GM21526 (cell line): ENCODE measurements at regions not wholly inside any gene's neighbourhood (a gene's known extent, or its start where the extent isn't known, plus 50 kb on each side); places are given as distances from the start of the nearest gene placed in this dataset.
A peak's percentile ranks its signal among the peaks of the same experiment; 100 is the strongest.

Source experiments
- ATAC-seq: cut with Tn5 transposase; IDR thresholded peaks from one replicate; pipeline ENCODE4 v1.9.1; 2021; ENCODE audit warnings: moderate library complexity; ENCODE audit not compliant: unreplicated experiment, low FRiP score

GRCh38 chr5:121292664-121293063 is 559.0 kb upstream of the FTMT start:
- no peak for ATAC-seq

GRCh38 chr5:121296356-121296755 is 555.3 kb upstream of the FTMT start:
- no peak for ATAC-seq

GRCh38 chr5:121299153-121299552 is 552.5 kb upstream of the FTMT start:
- ATAC-seq: no peak

- ATAC-seq: no peak
These were observed 546.8 kb upstream of the FTMT start for GRCh38 chr5:121304838-121305237.

- no peak for ATAC-seq
These were observed 537.8 kb upstream of the FTMT start for GRCh38 chr5:121313886-121314285.

GRCh38 chr5:121315786-121316185 is 535.9 kb upstream of the FTMT start:
- no peak for ATAC-seq

- no peak for ATAC-seq
These were observed 532.4 kb upstream of the FTMT start for GRCh38 chr5:121319292-121319691.

GRCh38 chr5:121325930-121326329 is 525.8 kb upstream of the FTMT start:
- ATAC-seq: no peak

- ATAC-seq: no peak
These were observed 501.3 kb upstream of the FTMT start for GRCh38 chr5:121350181-121350930.

- no peak for ATAC-seq
These were observed 485.2 kb upstream of the FTMT start for GRCh38 chr5:121366515-121366914.

GRCh38 chr5:121373371-121373770 is 478.3 kb upstream of the FTMT start:
- ATAC-seq: no peak

GRCh38 chr5:121377461-121377860 is 474.2 kb upstream of the FTMT start:
- ATAC-seq: no peak

GRCh38 chr5:121378046-121378445 is 473.6 kb upstream of the FTMT start:
- ATAC-seq: no peak

GRCh38 chr5:121378559-121379359 is 472.9 kb upstream of the FTMT start:
- no peak for ATAC-seq

- ATAC-seq: no peak
These were observed 471.6 kb upstream of the FTMT start for GRCh38 chr5:121380066-121380465.

GRCh38 chr5:121384359-121384758 is 467.3 kb upstream of the FTMT start:
- no peak for ATAC-seq

- no peak for ATAC-seq
These were observed 465.3 kb upstream of the FTMT start for GRCh38 chr5:121386334-121386733.

GRCh38 chr5:121396716-121397115 is 455.0 kb upstream of the FTMT start:
- no peak for ATAC-seq

GRCh38 chr5:121399879-121400278 is 451.8 kb upstream of the FTMT start:
- ATAC-seq: peak; percentile 79

- ATAC-seq: no peak
These were observed 442.9 kb upstream of the FTMT start for GRCh38 chr5:121408778-121409177.

- no peak for ATAC-seq
These were observed 436.4 kb upstream of the FTMT start for GRCh38 chr5:121415270-121415669.

- ATAC-seq: no peak
These were observed 430.0 kb upstream of the FTMT start for GRCh38 chr5:121421646-121422045.
